Thyroid gland (tissue), 4 donors: ENCODE measurements at regions not wholly inside any gene's neighbourhood (a gene's known extent, or its start where the extent isn't known, plus 50 kb on each side); places are given as distances from the start of the nearest gene placed in this dataset. TPM values are rescaled to one million over a fixed set of nuclear protein-coding genes. Genes with fewer than 3 reads are reported as not detected.
"Not testable (repeated sequence)": the region's sequence is repeated elsewhere in the genome, so short reads cannot be mapped to it uniquely, and the experiment has no call there.

Experiments used
- DNase-seq, 2 donors: peaks; one replicate each; pipeline ENCODE4 v3.0.0-alpha.2; 2019
- H3K27ac ChIP-seq, 3 donors: fragments of 200-600 bp; sonication (generic); 1 replicate in 2 of 3; 2 replicates in 1 of 3; pipeline ENCODE4 v1.5.1; 2016 to 2019; ENCODE audit warnings: mild to moderate bottlenecking in 1 of 3, moderate library complexity in 1 of 3
- H3K27me3 ChIP-seq: fragments of 200-600 bp; sonication (generic); one replicate; pipeline ENCODE4 v1.5.1; 2019
- H3K36me3 ChIP-seq, 2 donors: fragments of 200-600 bp; sonication (generic); one replicate each; pipeline ENCODE4 v1.5.1; 2016 to 2019
- H3K4me1 ChIP-seq, 2 donors: fragments of 200-600 bp; sonication (generic); one replicate each; pipeline ENCODE4 v1.5.1; 2017 to 2019
- H3K4me3 ChIP-seq, 3 donors: fragments of 200-600 bp; sonication (generic); replicated peaks in 1 of 3; 1 replicate in 2 of 3; 2 replicates in 1 of 3; pipeline ENCODE4 v1.5.1; 2016; ENCODE audit warnings: mild to moderate bottlenecking in 1 of 3
- H3K9me3 ChIP-seq: fragments of 200-600 bp; sonication (generic); one replicate; pipeline ENCODE4 v1.5.1; 2017
- WGBS, 2 donors: methylation state at CpG; one replicate each; pipeline ENCODE4 v1.1.5; 2017; 5-methylcytosine and 5-hydroxymethylcytosine counted together
- intact Hi-C: fragments of 100-400 bp; cut with DNase I; formaldehyde crosslinking; loops from one replicate; pipeline ENCODE4 v1.15.1; 2023
- small RNA-seq: library from RNA; depleted of rRNA; stranded (forward); fragments of <200 nt; gene quantifications from one replicate; pipeline ENCODE3, GENCODE V24; 2016

DNA sequence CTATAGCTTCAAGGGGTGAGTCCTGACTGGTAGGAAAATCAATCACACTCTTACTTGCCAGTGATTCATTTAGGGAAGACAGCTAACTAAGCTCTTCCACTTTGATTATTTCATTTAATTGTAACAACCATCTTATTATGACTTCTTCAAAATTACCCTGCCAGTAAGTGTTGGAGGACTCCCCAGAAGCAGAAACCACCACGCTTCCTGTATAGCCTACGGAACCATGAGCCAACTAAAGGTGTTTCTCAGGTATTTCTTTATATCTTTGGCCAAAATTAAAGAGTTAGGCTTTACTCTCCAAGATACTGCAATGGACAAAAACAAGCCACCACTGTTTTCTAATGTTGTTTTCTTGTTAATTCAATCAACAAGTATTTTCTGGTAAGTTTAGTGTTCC, 61.0 kb downstream of the FOXD4L5 start:
- 82 to 92% methylated on average over 2 of the region's 2 CpGs for WGBS, 2 donors
- H3K4me3 ChIP-seq, DNase-seq, H3K27ac ChIP-seq, H3K36me3 ChIP-seq, H3K9me3 ChIP-seq, intact Hi-C loops, H3K27me3 ChIP-seq, H3K4me1 ChIP-seq: not testable (repeated sequence)

DNA sequence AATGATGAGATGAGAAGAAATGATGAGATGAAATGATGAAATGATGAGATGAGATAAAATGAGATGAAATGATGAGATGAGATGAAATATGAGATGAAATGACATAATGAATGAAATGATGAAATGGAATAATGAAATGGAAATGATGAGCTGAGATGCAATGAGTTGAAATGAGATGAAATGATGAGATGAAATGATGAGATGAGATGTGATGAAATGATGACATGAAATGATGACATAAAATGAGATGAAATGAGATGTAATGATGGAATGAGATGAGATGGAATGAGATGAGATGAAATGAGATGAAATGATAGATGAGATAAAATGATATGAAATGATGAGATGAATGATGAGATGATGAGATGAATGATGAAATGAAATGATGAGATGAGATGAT, 76.2 kb downstream of the FOXD4L5 start:
- intact Hi-C loops, H3K36me3 ChIP-seq, H3K27me3 ChIP-seq, H3K9me3 ChIP-seq, H3K27ac ChIP-seq, H3K4me3 ChIP-seq, DNase-seq, H3K4me1 ChIP-seq: not testable (repeated sequence)

DNA sequence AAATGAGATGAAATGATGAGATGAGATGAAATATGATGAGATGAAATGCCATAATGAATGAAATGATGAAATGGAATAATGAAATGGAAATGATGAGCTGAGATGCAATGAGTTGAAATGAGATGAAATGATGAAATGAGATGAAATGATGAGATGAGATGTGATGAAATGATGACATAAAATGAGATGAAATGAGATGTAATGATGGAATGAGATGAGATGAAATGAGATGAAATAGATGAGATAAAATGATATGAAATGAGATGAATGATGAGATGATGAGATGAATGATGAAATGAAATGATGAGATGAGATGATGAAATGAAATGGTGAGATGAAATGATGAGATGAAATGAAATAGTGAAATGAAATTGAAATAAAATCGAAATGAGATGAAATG, 77.7 kb downstream of the FOXD4L5 start:
- H3K27ac ChIP-seq, H3K4me1 ChIP-seq, H3K9me3 ChIP-seq, DNase-seq, intact Hi-C loops, H3K36me3 ChIP-seq, H3K27me3 ChIP-seq, H3K4me3 ChIP-seq: not testable (repeated sequence)
- WGBS, 2 donors = no CpG with 5 or more reads among the region's 1 CpG

DNA sequence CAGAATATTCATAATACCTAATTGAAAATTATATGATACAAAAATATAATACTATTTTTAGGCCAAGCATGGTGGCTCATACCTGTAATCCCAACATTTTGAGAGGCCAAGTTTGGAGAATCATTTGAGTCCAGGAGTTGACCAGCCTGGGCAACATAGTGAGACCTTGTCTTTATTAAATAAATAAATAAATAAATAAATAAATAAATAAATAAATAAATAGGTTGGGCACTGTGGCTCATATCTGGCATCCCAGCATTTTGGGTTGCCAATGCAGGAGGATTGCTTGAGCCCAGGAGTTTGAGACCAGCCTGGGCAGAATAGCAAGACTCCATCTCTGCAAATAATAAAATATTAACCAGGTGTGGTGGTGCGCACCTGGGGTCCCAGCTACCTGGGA, 79.2 kb downstream of the FOXD4L5 start:
- no CpG with 5 or more reads among the region's 1 CpG for WGBS, 2 donors
- intact Hi-C loops = not testable (repeated sequence)

DNA sequence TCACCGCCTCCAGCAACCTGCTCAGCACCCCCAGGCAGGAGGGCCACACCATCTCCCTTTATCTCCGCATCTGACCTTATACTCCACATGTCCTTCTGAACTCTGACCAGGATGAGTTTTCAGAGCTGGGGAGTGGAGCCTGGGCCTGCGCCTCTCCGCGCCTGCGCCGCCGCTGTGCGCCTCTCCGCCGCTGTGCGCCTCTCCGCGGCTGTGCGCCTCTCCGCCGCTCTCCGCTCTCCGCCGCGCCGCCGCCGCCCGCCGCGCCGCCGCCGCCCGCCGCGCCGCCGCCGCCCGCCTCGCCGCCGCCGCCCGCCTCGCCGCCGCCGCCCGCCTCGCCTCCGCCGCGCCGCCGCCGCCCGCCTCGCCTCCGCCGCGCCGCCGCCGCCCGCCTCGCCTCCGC, 89.2 kb downstream of the FOXD4L5 start:
- intact Hi-C loops, DNase-seq, H3K4me3 ChIP-seq, H3K9me3 ChIP-seq, H3K27me3 ChIP-seq, H3K36me3 ChIP-seq, H3K27ac ChIP-seq, H3K4me1 ChIP-seq: not testable (repeated sequence)
- 84 to 90% methylated on average over 62 of the region's 65 CpGs for WGBS, 2 donors

More for the DNA sequence above, 79.2 kb downstream of the FOXD4L5 start:
- not testable (repeated sequence) for H3K36me3 ChIP-seq, H3K27ac ChIP-seq, DNase-seq, H3K4me1 ChIP-seq, H3K27me3 ChIP-seq, H3K4me3 ChIP-seq, H3K9me3 ChIP-seq

DNA sequence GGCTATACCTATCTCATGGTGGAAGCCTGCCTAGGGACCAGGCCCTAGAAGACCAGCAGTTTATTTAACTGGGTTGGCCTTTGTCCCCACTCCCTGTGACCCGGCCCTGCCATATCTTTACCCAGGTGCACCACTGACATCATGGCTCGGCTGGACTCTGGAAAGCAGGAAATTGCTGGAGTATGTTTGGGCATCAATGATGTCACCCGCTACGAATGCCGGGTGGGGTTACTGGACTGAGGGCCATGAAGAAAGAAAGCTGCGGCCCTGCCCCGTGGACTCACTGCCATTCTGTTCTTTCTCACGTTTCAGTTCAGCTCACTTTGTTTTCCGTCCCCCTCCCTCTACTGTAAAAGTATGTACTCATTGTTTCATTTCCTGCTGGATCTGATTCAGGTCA, 129.1 kb downstream of the FOXD4L5 start:
- H3K27me3 ChIP-seq, H3K27ac ChIP-seq, intact Hi-C loops, H3K4me1 ChIP-seq, H3K4me3 ChIP-seq, H3K9me3 ChIP-seq, H3K36me3 ChIP-seq: not testable (repeated sequence)
- peak in 1 of 2 donors; percentile 1 for DNase-seq
- WGBS, 2 donors = no CpG with 5 or more reads among the region's 9 CpGs

Small RNAs in the stretch of these regions (small RNA-seq; reads per million reads assigned to genes)
- not detected for gene AL512605.2
